Mucosa of stomach (tissue), 1 donor: ENCODE measurements at regions not wholly inside any gene's neighbourhood (a gene's known extent, or its start where the extent isn't known, plus 50 kb on each side); places are given as distances from the start of the nearest gene placed in this dataset.

Experiments
- H3K27me3 ChIP-seq: one replicate; pipeline ENCODE4 v1.7.0; 2013; ENCODE audit warnings: mild to moderate bottlenecking, low read length; ENCODE audit not compliant: control insufficient read depth, insufficient read depth
- H3K36me3 ChIP-seq: one replicate; pipeline ENCODE4 v1.7.0; 2013; ENCODE audit warnings: low read length; ENCODE audit not compliant: control insufficient read depth, insufficient read depth
- H3K4me1 ChIP-seq: one replicate; pipeline ENCODE4 v1.7.0; 2013; ENCODE audit warnings: mild to moderate bottlenecking, low read length; ENCODE audit not compliant: control insufficient read depth, insufficient read depth
- H3K4me3 ChIP-seq: one replicate; pipeline ENCODE4 v1.7.0; 2013; ENCODE audit warnings: low read length
- H3K9ac ChIP-seq: one replicate; pipeline ENCODE4 v1.7.0; 2013; ENCODE audit warnings: mild to moderate bottlenecking, low read length, moderate library complexity
- H3K9me3 ChIP-seq: one replicate; pipeline ENCODE4 v1.7.0; 2013; ENCODE audit warnings: mild to moderate bottlenecking, low read length, moderate library complexity; ENCODE audit not compliant: control insufficient read depth
- donor health status: Pancreatic carcinoma.

DNA sequence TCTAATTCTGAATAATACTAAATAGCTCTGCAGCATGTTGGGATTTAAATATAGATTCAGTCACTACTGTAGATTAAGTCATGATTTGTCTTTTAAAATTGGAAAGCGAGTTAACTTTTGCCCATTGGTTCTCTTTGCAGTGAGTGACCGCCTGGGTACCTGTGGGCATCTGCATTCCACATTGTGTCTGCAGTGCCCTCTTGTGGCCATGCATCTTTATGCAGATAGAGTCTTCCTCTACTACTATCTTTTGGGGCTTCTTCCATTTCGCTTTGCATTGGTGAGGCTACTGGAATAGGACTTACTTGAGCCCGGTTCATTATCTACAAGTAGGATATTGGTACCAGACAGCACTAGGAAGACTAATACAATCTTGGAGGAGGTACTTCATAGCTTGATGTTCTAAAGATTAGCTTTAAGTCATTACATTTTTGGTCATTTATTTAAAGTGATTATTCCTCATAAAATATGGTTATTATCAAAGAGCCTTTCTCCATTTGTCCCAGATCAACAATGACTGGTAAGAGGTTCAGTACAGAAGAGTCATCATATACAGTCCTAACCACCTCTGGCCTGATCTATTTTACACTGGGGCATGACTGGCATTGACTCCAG lies 203.0 kb downstream of the SOCS6 start:
- Histone ChIP-seq H3K27me3 (no peaks in the 10 kb centered on the region), H3K9me3 (no peaks in the 10 kb centered on the region), H3K9ac (no peak overlapping the region)

DNA sequence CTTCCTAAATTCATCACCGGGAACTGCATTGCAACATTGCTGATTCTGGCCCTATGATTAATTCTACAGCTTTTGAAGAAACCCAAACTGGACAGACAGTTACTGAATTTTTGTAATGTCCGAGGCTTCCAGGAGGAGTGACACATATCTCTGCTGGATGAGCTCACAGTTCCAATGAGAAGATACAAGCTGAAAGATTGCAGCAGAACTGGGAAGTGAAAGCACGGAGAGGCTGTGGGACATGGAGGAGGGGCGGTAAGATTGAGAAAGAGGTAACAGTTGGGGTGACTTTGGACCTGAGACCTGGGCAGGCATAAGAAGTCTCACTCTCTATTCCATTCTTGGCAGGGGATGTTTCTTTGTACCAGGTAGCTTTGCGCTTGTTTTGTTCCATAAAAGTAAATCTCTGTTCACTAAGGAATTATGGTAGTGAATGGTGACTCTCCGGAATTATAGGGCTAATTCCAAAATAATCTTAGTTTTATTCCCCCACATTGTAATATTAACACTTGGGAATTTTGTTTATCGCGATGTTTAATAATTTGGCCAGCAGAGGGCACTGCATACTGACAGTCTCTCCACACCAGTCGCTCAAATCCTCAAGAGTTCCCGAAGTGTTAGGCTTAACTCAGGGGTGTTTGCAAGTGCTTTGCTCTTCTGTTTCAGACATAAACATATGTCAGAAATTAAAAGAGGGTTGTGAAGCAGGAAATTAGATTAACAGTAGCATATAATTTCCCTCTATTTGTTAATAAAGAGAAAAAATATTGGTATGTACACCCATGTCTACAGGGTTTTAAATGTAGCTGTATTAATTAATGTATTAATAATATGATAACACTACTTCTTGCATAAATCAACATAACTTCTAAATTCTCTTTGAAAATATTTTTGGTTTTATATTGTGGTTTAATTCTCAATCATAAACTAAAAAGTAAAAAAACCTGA lies 201.4 kb downstream of the SOCS6 start:
- Histone ChIP-seq H3K36me3 (no peaks in the 10 kb centered on the region), H3K4me3 (no peak overlapping the region), H3K27me3 (no peaks in the 10 kb centered on the region), H3K9ac (no peak overlapping the region), H3K4me1 (no peaks in the 10 kb centered on the region), H3K9me3 (no peaks in the 10 kb centered on the region)

More for the DNA sequence above, 203.0 kb downstream of the SOCS6 start:
- H3K4me3 ChIP-seq: no peak overlapping the region
- H3K36me3 ChIP-seq: no peaks in the 10 kb centered on the region
- H3K4me1 ChIP-seq: no peaks in the 10 kb centered on the region

DNA sequence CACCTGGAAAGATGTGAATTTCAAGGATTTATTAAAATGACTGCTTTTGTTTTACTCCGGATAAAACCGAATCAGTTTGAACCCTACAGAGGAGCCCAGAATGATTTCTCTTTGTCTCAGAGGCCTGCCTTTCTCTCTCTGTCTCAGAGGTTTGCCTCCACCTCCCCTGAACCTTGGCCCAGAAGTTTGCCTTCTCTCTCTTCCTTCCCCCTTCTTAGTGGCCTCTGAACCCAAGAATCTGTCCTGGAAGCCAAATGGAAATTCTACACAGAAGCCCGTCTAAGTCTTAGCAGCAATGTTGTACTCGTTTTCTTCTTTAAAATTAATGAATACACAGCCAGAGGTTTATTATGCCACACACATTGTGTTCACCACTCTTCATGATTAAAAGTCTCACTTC lies 200.7 kb downstream of the SOCS6 start:
- no peaks in the 10 kb centered on the region for H3K4me1 ChIP-seq
- H3K9me3 ChIP-seq: no peaks in the 10 kb centered on the region
- no peaks in the 10 kb centered on the region for H3K36me3 ChIP-seq
- H3K27me3 ChIP-seq: no peaks in the 10 kb centered on the region
- no peak overlapping the region for H3K9ac ChIP-seq
- no peak overlapping the region for H3K4me3 ChIP-seq

DNA sequence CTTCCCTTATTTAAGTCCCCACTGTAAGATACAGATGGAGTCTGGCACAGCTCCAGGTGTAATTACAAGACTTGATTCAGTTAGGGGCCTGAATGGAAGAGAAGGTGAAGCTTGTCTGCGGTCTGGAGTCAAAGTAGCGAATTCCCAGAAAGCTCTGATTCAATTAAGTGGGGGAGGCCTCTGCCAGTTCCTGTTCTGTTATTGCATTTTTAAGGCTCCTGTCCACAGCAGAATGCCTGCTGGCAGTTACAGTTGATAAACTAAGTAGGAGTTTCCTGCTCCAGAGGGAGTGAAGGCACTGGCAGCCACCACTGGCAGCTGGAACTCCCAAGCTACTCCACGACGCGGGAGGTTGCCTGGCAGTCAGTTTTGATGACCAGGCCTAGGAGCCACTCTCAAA lies 181.1 kb downstream of the SOCS6 start:
- H3K4me3 ChIP-seq: no peak overlapping the region
- no peaks in the 10 kb centered on the region for H3K27me3 ChIP-seq

DNA sequence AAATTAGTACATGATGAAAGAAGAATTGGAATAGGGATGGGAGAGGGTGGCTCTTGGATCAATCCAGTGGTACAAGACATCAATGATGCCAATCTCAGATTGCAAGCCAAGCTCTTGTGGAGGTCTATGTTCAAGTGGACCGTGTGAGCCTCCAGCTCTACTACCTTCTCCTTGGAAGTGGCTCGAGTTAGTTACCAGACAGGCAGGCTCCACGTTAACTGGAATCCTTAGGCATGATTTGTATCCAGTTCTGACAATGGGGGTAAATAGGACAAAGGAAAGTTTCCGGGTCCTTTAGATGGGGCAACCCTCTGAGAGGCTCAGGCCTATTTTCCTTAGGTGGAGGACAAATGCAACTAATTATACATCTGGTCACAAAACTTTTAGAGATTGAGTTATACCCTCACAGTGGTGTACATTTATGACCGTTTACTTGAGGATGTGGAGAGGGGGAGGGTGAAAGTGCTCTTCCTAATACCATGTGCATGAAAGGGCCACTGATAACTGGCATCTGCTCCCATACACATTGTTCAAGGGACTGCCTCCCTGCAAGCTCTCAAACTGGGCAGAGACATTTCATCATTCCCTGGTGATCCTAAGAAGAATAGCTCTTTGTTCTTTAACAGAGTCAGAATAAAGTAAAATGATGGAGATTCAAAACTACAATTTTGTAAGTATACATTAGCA lies 180.2 kb downstream of the SOCS6 start:
- no peaks in the 10 kb centered on the region for H3K27me3 ChIP-seq
- no peaks in the 10 kb centered on the region for H3K9me3 ChIP-seq
- no peak overlapping the region for H3K9ac ChIP-seq
- no peaks in the 10 kb centered on the region for H3K4me1 ChIP-seq
- no peaks in the 10 kb centered on the region for H3K36me3 ChIP-seq
- no peak overlapping the region for H3K4me3 ChIP-seq

More for the DNA sequence above, 181.1 kb downstream of the SOCS6 start:
- Histone ChIP-seq H3K4me1 (no peaks in the 10 kb centered on the region), H3K9ac (no peak overlapping the region), H3K9me3 (no peaks in the 10 kb centered on the region), H3K36me3 (no peaks in the 10 kb centered on the region)

- H3K9ac ChIP-seq: no peak overlapping the region
These were observed 175.7 kb downstream of the SOCS6 start for GRCh38 chr18:70464343-70465114.

DNA sequence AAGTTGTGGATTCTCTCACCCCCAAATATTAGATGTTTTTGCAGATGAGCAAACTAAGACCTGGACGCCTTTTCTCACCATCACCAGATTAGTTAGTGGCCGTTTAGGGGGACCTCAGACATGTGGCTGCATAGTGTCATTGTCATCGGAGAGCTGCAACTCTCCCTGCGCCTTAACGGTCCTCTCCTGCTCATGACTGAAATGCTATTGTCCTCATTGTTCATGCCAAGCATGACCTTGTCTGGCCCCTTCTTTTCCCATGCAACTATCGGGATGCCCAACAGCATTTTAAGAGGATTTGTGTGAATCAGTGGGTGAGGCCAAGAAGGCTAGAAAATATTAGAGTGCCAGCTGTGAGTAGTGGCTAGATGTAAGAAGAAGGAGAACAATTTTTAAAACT lies 174.2 kb downstream of the SOCS6 start:
- Histone ChIP-seq H3K36me3 (no peaks in the 10 kb centered on the region), H3K4me1 (no peaks in the 10 kb centered on the region), H3K27me3 (no peaks in the 10 kb centered on the region), H3K9ac (no peak overlapping the region), H3K9me3 (no peaks in the 10 kb centered on the region), H3K4me3 (no peak overlapping the region)

More at GRCh38 chr18:70464343-70465114, 175.7 kb downstream of the SOCS6 start:
- H3K27me3 ChIP-seq: no peaks in the 10 kb centered on the region
- no peaks in the 10 kb centered on the region for H3K4me1 ChIP-seq
- H3K9me3 ChIP-seq: no peaks in the 10 kb centered on the region
- no peak overlapping the region for H3K4me3 ChIP-seq
- no peaks in the 10 kb centered on the region for H3K36me3 ChIP-seq

GRCh38 chr18:70462078-70462439 lies 173.2 kb downstream of the SOCS6 start:
- no peaks in the 10 kb centered on the region for H3K36me3 ChIP-seq
- no peaks in the 10 kb centered on the region for H3K9me3 ChIP-seq
- H3K9ac ChIP-seq: no peak overlapping the region
- H3K27me3 ChIP-seq: no peaks in the 10 kb centered on the region
- no peak overlapping the region for H3K4me3 ChIP-seq
- no peaks in the 10 kb centered on the region for H3K4me1 ChIP-seq

DNA sequence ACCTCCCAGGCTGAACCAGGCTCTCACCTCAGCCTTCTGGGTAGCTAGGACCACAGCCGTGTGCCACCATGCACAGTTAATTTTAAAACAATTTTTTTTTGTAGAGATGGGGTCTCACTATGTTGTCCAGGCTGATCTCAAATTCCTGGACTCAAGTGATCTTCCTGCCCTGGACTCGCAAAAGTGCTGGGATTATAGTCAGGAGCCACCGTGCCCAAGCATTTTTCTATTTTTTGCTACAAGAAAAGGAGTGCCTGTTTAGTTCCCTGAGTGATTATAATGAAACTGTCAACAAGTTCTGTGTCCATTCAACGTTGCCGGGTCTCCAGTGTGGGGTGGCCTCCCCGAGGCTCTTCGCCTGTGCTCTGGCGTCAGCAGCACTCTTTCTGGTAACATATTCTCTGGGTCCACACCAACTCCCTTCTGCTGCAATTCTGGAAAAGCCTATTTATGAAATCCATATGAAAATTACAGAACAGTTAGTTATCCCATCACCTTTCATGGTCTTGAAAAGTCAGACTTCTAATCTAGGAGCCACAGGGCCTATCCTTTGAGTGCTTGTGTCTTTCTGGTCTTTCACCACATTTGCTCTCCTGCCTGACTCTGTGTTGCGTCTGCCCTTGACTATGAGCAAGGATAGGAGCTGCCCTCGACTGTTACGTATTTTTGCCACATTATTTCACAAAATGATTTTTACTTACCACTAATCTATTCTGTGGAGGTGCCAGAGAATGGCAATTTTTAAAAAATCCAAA lies 172.7 kb downstream of the SOCS6 start:
- Histone ChIP-seq H3K4me3 (no peak overlapping the region), H3K27me3 (no peaks in the 10 kb centered on the region), H3K36me3 (no peaks in the 10 kb centered on the region), H3K9me3 (no peaks in the 10 kb centered on the region), H3K4me1 (no peaks in the 10 kb centered on the region), H3K9ac (no peak overlapping the region)

GRCh38 chr18:70459731-70460130 lies 170.9 kb downstream of the SOCS6 start:
- no peak overlapping the region for H3K4me3 ChIP-seq
- no peaks in the 10 kb centered on the region for H3K4me1 ChIP-seq
- H3K9ac ChIP-seq: no peak overlapping the region
- H3K9me3 ChIP-seq: no peaks in the 10 kb centered on the region
- no peaks in the 10 kb centered on the region for H3K36me3 ChIP-seq
- H3K27me3 ChIP-seq: no peaks in the 10 kb centered on the region

GRCh38 chr18:70459251-70459650 lies 170.4 kb downstream of the SOCS6 start:
- Histone ChIP-seq H3K27me3 (no peaks in the 10 kb centered on the region), H3K9ac (no peak overlapping the region), H3K36me3 (no peaks in the 10 kb centered on the region), H3K4me3 (no peak overlapping the region), H3K9me3 (no peaks in the 10 kb centered on the region), H3K4me1 (no peaks in the 10 kb centered on the region)
